BLaER1 (cell line): ENCODE measurements at regions not wholly inside any gene's neighbourhood (a gene's known extent, or its start where the extent isn't known, plus 50 kb on each side); places are given as distances from the start of the nearest gene placed in this dataset.

Experiments used
- H3K27ac ChIP-seq: shearing (Covaris generic); formaldehyde crosslinking; 2 replicates; pipeline ENCODE4 v1.8.1; 2022
- H3K27me3 ChIP-seq: shearing (Covaris generic); formaldehyde crosslinking; 2 replicates; pipeline ENCODE4 v1.8.1; 2022
- H3K36me3 ChIP-seq: shearing (Covaris generic); formaldehyde crosslinking; 2 replicates; pipeline ENCODE4 v1.8.1; 2022
- H3K4me1 ChIP-seq: shearing (Covaris generic); formaldehyde crosslinking; 2 replicates; pipeline ENCODE4 v1.8.1; 2022
- H3K4me2 ChIP-seq: shearing (Covaris generic); formaldehyde crosslinking; 2 replicates; pipeline ENCODE4 v1.8.1; 2022
- H3K4me3 ChIP-seq: shearing (Covaris generic); formaldehyde crosslinking; 2 replicates; pipeline ENCODE4 v1.8.1; 2022
- H3K9ac ChIP-seq: shearing (Covaris generic); formaldehyde crosslinking; 2 replicates; pipeline ENCODE4 v1.8.1; 2022
- H3K9me3 ChIP-seq: shearing (Covaris generic); formaldehyde crosslinking; 2 replicates; pipeline ENCODE4 v1.8.1; 2022
- H4K20me1 ChIP-seq: shearing (Covaris generic); formaldehyde crosslinking; 2 replicates; pipeline ENCODE4 v1.8.1; 2022
- Cebpa-rat ChIP-seq: shearing (Covaris generic); IDR thresholded peaks from 2 replicates; pipeline ENCODE4 v1.8.1; 2022

DNA sequence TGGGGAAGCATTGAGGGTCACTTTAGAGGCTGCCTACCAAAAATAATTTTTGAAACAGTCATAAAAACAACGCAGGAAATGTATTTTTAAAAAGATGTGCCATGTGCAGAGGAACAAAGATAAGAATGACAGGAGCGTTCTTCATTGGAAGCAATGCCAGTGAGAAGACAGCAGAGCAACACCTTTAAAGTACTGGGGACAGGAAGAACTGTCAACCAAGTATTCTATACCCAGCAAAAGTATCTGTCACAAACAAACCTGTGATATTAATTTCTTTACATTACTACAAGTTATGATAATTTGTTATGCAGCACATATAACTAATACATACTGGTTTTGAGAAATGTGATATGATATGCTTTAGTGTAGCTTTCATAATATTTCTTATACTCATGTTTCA lies 675.6 kb downstream of the IRX1 start:
- no peaks in the 10 kb centered on the region for H3K27me3 ChIP-seq
- no peak overlapping the region for H3K27ac ChIP-seq
- H3K9me3 ChIP-seq: peaks cover 31% of the 10 kb centered on the region
- H3K4me2 ChIP-seq: no peak overlapping the region
- H3K4me1 ChIP-seq: no peaks in the 10 kb centered on the region
- no peaks in the 10 kb centered on the region for H4K20me1 ChIP-seq
- no peak for TF ChIP-seq Cebpa-rat
- H3K4me3 ChIP-seq: no peak overlapping the region
- H3K9ac ChIP-seq: no peak overlapping the region
- H3K36me3 ChIP-seq: no peaks in the 10 kb centered on the region

DNA sequence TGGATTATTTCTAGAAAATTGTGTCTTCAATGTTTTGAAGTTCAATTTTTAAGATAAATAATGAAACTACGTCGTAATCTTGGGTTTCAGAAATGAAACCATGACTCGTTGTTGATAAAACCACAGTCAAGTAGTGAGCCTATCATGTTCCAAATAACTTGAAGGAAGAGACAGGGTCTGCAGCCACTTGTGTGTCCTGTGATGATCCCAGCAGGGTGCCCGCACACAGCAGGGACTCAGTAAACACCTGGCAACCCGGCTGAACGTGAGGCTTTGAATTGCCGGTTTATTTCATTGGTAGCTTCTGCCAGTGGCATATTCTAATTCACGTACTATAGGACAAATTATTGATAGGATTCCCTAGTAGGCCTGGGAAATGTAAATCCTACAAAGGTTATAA lies 679.6 kb downstream of the IRX1 start:
- no peak overlapping the region for H3K4me3 ChIP-seq
- H4K20me1 ChIP-seq: no peaks in the 10 kb centered on the region
- no peaks in the 10 kb centered on the region for H3K36me3 ChIP-seq
- H3K4me1 ChIP-seq: peaks cover 14% of the 10 kb centered on the region
- no peak for TF ChIP-seq Cebpa-rat
- H3K27me3 ChIP-seq: no peaks in the 10 kb centered on the region
- no peak overlapping the region for H3K27ac ChIP-seq
- H3K9me3 ChIP-seq: peaks cover 31% of the 10 kb centered on the region
- no peak overlapping the region for H3K9ac ChIP-seq
- H3K4me2 ChIP-seq: no peak overlapping the region

- no peaks in the 10 kb centered on the region for H4K20me1 ChIP-seq
- H3K9me3 ChIP-seq: no peaks in the 10 kb centered on the region
- H3K4me3 ChIP-seq: no peak overlapping the region
- H3K27ac ChIP-seq: no peak overlapping the region
- no peak overlapping the region for H3K4me2 ChIP-seq
- no peak for TF ChIP-seq Cebpa-rat
- H3K36me3 ChIP-seq: no peaks in the 10 kb centered on the region
- H3K27me3 ChIP-seq: no peaks in the 10 kb centered on the region
- no peak overlapping the region for H3K9ac ChIP-seq
- H3K4me1 ChIP-seq: peaks cover 22% of the 10 kb centered on the region
These were observed 699.2 kb downstream of the IRX1 start for GRCh38 chr5:4294878-4295277.

- TF ChIP-seq Cebpa-rat: no peak
- Histone ChIP-seq H3K27ac (no peak overlapping the region), H3K9me3 (no peaks in the 10 kb centered on the region), H3K36me3 (no peaks in the 10 kb centered on the region), H3K4me3 (no peak overlapping the region), H3K4me1 (peaks cover 13% of the 10 kb centered on the region), H3K27me3 (no peaks in the 10 kb centered on the region), H3K9ac (no peak overlapping the region), H4K20me1 (no peaks in the 10 kb centered on the region), H3K4me2 (no peak overlapping the region)
These were observed 700.2 kb downstream of the IRX1 start for GRCh38 chr5:4295663-4296339.

DNA sequence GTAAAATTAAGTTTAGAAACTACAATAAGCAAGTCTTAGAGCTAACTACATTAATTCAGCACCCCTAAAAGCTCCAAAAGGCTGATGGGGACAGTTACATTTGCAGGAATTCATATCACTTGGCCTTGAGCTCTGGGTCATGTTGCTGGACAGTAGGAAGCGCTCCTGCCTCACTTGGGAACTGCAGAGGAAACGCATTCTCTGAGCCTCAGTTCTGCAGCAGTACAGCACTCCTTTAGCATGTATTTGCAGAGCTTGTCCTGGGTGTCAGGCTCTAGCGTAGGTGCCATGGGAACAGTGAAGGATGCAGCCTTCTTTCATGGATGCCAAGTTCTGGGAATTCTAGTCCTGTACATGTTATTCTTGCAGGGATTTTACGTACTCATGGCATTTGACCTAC lies 710.4 kb downstream of the IRX1 start:
- Histone ChIP-seq H3K4me2 (no peak overlapping the region), H3K36me3 (no peaks in the 10 kb centered on the region), H4K20me1 (no peaks in the 10 kb centered on the region), H3K27me3 (no peaks in the 10 kb centered on the region), H3K4me1 (no peaks in the 10 kb centered on the region), H3K27ac (no peak overlapping the region), H3K9me3 (no peaks in the 10 kb centered on the region), H3K4me3 (no peak overlapping the region), H3K9ac (no peak overlapping the region)
- no peak for TF ChIP-seq Cebpa-rat

DNA sequence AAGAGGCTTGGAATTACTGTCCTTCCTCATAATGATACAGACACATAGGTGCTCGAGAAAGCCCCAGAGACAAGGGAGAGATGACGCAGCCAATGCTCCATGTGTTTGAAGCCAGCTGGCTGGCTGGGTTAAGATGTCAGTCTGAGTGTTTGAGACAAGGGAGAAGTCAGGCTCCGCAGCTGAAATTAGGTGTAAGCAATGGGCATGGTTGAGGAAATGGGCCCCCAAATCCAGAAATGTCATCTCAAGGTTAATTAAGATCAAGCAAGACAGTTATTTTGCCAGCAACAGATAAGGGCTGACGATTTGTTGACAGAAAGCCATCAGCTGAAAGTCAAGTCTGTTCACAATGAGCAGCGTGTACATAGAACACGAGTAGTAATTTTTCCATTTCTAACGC lies 713.4 kb downstream of the IRX1 start:
- no peak overlapping the region for H3K27ac ChIP-seq
- H3K9ac ChIP-seq: no peak overlapping the region
- H3K27me3 ChIP-seq: no peaks in the 10 kb centered on the region
- no peaks in the 10 kb centered on the region for H3K9me3 ChIP-seq
- no peak overlapping the region for H3K4me3 ChIP-seq
- no peaks in the 10 kb centered on the region for H3K4me1 ChIP-seq
- H3K36me3 ChIP-seq: no peaks in the 10 kb centered on the region
- no peak overlapping the region for H3K4me2 ChIP-seq
- TF ChIP-seq Cebpa-rat: no peak
- no peaks in the 10 kb centered on the region for H4K20me1 ChIP-seq

DNA sequence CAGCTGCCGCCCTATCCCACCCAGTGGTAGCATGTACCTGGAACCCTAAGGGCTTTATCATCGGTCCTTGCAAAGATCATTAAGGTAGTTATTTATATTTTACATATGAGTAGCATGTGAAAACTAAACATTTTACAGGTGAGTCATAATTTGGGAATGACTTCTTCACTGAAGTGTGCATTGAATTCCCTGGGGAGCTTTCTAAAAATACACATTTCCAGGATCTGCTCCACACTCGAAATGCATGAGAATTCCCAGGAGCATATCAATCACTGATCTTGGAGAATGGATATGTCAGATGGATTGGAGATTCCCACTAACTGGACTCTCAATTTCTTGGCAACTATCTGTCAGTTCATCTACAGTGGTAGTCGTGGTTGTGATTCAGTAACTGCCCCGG lies 717.5 kb downstream of the IRX1 start:
- no peaks in the 10 kb centered on the region for H3K9me3 ChIP-seq
- H3K27ac ChIP-seq: no peak overlapping the region

GRCh38 chr5:4319478-4320128 lies 724.0 kb downstream of the IRX1 start:
- no peak overlapping the region for H3K27ac ChIP-seq
- H3K4me3 ChIP-seq: no peak overlapping the region
- H3K4me2 ChIP-seq: no peak overlapping the region
- no peak overlapping the region for H3K9ac ChIP-seq
- no peaks in the 10 kb centered on the region for H3K27me3 ChIP-seq
- H3K9me3 ChIP-seq: peaks cover 7% of the 10 kb centered on the region
- peaks cover 8% of the 10 kb centered on the region for H3K4me1 ChIP-seq
- TF ChIP-seq Cebpa-rat: no peak
- H4K20me1 ChIP-seq: no peaks in the 10 kb centered on the region
- H3K36me3 ChIP-seq: no peaks in the 10 kb centered on the region

More for the DNA sequence above, 717.5 kb downstream of the IRX1 start:
- Histone ChIP-seq H3K27me3 (no peaks in the 10 kb centered on the region), H3K4me2 (no peak overlapping the region), H3K9ac (no peak overlapping the region), H3K4me1 (peaks cover 4% of the 10 kb centered on the region), H3K36me3 (no peaks in the 10 kb centered on the region), H4K20me1 (no peaks in the 10 kb centered on the region), H3K4me3 (no peak overlapping the region)
- TF ChIP-seq Cebpa-rat: no peak

DNA sequence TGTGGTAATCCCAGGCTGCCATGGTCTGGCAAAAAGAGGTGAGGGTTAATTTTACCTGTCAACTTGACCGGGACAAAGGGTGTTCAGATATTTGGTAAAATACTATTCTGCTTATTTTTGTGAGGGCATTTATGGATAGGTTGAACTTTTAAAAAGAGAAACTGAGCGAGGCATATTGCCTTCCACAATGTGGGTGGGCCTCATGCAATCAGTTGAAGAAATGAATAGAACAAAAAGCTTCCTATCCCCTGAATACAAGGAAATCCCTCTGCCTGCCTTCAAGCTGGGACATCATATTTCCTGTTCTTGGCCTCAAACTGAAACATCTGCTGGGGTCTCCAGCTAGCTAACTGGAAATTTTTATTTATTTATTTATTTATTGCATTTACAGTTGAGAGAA lies 734.7 kb downstream of the IRX1 start:
- no peak overlapping the region for H3K9ac ChIP-seq
- no peak overlapping the region for H3K27ac ChIP-seq
- no peak overlapping the region for H3K4me2 ChIP-seq
- no peak overlapping the region for H3K4me3 ChIP-seq
- no peaks in the 10 kb centered on the region for H3K4me1 ChIP-seq
- H4K20me1 ChIP-seq: no peaks in the 10 kb centered on the region
- no peak for TF ChIP-seq Cebpa-rat
- no peaks in the 10 kb centered on the region for H3K27me3 ChIP-seq
- H3K9me3 ChIP-seq: no peaks in the 10 kb centered on the region
- no peaks in the 10 kb centered on the region for H3K36me3 ChIP-seq

GRCh38 chr5:4335078-4335477 lies 739.4 kb downstream of the IRX1 start:
- Histone ChIP-seq H3K27ac (no peak overlapping the region), H3K4me1 (no peaks in the 10 kb centered on the region), H3K36me3 (no peaks in the 10 kb centered on the region), H3K9me3 (peaks cover 7% of the 10 kb centered on the region; the same call in 1 of the 2 replicates), H3K4me3 (no peak overlapping the region), H3K27me3 (no peaks in the 10 kb centered on the region), H3K4me2 (no peak overlapping the region), H4K20me1 (no peaks in the 10 kb centered on the region), H3K9ac (no peak overlapping the region)
- no peak for TF ChIP-seq Cebpa-rat
